SK-N-SH (cell line): ENCODE measurements at regions not wholly inside any gene's neighbourhood (a gene's known extent, or its start where the extent isn't known, plus 50 kb on each side); places are given as distances from the start of the nearest gene placed in this dataset.

Experiments used
- EP300 ChIP-seq, 2 experiments: IDR thresholded peaks; 2 replicates each; pipeline versions ENCODE4 v1.4.0 to v1.6.1; 2012; ENCODE audit warnings: borderline replicate concordance in 1 of 2, low read depth in 1 of 2, low read length in 1 of 2
- GABPA ChIP-seq: IDR thresholded peaks from 2 replicates; pipeline ENCODE4 v1.4.0; 2012; ENCODE audit warnings: low read depth, mild to moderate bottlenecking
- RXRA ChIP-seq: IDR thresholded peaks from 2 replicates; pipeline ENCODE4 v1.4.0; 2012; ENCODE audit warnings: low read depth, mild to moderate bottlenecking, borderline replicate concordance
- TF ChIP-seq, protein P1 (sequence below): IDR thresholded peaks from 2 replicates; pipeline ENCODE4 v1.6.1; 2012; ENCODE audit warnings: mild to moderate bottlenecking, low read depth, low read length, moderate library complexity
- TF ChIP-seq, protein P2 (sequence below): fragments of 200-600 bp; sonication (generic); IDR thresholded peaks from 2 replicates; pipeline ENCODE4 v1.6.1; 2017; ENCODE audit warnings: antibody characterized with exemption, mild to moderate bottlenecking, moderate library complexity

DNA sequence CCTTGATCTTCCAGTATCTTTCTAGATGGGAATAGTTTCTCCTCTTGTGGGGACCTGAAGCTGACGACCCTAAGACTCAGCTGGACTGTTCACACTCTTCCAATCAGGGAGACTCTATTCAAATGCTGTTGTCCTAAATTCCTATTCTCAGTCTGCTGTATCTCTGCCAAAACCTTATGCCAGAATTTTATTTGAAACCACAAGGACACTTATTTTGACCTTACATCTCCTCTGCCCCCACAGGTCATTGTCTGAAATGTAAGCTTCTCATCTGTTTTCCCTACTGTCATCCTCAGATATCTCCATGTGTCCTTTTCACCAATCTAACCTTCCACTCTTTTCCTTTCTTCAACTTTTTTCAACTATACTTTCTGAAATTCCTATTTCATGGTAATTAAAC, 289.5 kb upstream of the SGK1 start:
- no peak for TF ChIP-seq GABPA
- TF ChIP-seq, protein P1, sequence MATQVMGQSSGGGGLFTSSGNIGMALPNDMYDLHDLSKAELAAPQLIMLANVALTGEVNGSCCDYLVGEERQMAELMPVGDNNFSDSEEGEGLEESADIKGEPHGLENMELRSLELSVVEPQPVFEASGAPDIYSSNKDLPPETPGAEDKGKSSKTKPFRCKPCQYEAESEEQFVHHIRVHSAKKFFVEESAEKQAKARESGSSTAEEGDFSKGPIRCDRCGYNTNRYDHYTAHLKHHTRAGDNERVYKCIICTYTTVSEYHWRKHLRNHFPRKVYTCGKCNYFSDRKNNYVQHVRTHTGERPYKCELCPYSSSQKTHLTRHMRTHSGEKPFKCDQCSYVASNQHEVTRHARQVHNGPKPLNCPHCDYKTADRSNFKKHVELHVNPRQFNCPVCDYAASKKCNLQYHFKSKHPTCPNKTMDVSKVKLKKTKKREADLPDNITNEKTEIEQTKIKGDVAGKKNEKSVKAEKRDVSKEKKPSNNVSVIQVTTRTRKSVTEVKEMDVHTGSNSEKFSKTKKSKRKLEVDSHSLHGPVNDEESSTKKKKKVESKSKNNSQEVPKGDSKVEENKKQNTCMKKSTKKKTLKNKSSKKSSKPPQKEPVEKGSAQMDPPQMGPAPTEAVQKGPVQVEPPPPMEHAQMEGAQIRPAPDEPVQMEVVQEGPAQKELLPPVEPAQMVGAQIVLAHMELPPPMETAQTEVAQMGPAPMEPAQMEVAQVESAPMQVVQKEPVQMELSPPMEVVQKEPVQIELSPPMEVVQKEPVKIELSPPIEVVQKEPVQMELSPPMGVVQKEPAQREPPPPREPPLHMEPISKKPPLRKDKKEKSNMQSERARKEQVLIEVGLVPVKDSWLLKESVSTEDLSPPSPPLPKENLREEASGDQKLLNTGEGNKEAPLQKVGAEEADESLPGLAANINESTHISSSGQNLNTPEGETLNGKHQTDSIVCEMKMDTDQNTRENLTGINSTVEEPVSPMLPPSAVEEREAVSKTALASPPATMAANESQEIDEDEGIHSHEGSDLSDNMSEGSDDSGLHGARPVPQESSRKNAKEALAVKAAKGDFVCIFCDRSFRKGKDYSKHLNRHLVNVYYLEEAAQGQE = no peak
- TF ChIP-seq RXRA = no peak
- TF ChIP-seq EP300 (IDR thresholded peaks at IDR 0.05; ENCODE audit: borderline replicate concordance in 1 of 2, low read depth in 1 of 2, low read length in 1 of 2) = no peak
- TF ChIP-seq, protein P2, sequence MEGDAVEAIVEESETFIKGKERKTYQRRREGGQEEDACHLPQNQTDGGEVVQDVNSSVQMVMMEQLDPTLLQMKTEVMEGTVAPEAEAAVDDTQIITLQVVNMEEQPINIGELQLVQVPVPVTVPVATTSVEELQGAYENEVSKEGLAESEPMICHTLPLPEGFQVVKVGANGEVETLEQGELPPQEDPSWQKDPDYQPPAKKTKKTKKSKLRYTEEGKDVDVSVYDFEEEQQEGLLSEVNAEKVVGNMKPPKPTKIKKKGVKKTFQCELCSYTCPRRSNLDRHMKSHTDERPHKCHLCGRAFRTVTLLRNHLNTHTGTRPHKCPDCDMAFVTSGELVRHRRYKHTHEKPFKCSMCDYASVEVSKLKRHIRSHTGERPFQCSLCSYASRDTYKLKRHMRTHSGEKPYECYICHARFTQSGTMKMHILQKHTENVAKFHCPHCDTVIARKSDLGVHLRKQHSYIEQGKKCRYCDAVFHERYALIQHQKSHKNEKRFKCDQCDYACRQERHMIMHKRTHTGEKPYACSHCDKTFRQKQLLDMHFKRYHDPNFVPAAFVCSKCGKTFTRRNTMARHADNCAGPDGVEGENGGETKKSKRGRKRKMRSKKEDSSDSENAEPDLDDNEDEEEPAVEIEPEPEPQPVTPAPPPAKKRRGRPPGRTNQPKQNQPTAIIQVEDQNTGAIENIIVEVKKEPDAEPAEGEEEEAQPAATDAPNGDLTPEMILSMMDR = no peak
